ENCODE measurements at regions not wholly inside any gene's neighbourhood (a gene's known extent, or its start where the extent isn't known, plus 50 kb on each side); places are given as distances from the start of the nearest gene placed in this dataset.

DNA sequence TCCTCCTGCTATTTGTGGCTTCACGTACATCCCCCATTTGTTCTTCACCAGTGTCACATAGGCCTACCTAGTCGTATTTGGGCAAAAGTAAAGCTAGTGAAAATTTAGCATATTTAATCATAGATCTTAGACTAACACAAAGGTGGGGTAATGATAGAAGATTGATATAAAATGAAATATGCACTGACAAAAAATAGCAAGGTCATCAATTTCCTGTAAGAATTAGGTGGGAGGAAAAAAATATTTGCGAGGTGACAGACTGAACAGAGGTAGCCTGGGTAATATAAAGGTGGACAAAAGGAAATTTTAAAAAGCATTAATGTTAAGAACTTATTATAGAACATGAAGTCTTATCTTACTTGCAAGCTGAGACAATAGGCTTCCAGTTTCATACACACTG, 239.9 kb downstream of the PCDH10 start:
- Histone ChIP-seq H3K27me3 (no peaks in the 10 kb centered on the region), H3K27ac (no peak overlapping the region), H3K4me3 (no peak overlapping the region), H3K9me3 (no peaks in the 10 kb centered on the region), H3K36me3 (no peaks in the 10 kb centered on the region), H3K4me1 (no peaks in the 10 kb centered on the region)
- 80 to 90% (median 83%) methylated on average over 3 of the region's 3 CpGs for WGBS, 4 donors
- ATAC-seq (no peak), DNase-seq (no peak)
- intact Hi-C loops (cut with DNase I) = no loop called here
- TF ChIP-seq, protein P1, sequence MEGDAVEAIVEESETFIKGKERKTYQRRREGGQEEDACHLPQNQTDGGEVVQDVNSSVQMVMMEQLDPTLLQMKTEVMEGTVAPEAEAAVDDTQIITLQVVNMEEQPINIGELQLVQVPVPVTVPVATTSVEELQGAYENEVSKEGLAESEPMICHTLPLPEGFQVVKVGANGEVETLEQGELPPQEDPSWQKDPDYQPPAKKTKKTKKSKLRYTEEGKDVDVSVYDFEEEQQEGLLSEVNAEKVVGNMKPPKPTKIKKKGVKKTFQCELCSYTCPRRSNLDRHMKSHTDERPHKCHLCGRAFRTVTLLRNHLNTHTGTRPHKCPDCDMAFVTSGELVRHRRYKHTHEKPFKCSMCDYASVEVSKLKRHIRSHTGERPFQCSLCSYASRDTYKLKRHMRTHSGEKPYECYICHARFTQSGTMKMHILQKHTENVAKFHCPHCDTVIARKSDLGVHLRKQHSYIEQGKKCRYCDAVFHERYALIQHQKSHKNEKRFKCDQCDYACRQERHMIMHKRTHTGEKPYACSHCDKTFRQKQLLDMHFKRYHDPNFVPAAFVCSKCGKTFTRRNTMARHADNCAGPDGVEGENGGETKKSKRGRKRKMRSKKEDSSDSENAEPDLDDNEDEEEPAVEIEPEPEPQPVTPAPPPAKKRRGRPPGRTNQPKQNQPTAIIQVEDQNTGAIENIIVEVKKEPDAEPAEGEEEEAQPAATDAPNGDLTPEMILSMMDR (IDR thresholded peaks at IDR 0.05) = no peak
- TF ChIP-seq POLR2A (IDR thresholded peaks at IDR 0.05) = no peak

DNA sequence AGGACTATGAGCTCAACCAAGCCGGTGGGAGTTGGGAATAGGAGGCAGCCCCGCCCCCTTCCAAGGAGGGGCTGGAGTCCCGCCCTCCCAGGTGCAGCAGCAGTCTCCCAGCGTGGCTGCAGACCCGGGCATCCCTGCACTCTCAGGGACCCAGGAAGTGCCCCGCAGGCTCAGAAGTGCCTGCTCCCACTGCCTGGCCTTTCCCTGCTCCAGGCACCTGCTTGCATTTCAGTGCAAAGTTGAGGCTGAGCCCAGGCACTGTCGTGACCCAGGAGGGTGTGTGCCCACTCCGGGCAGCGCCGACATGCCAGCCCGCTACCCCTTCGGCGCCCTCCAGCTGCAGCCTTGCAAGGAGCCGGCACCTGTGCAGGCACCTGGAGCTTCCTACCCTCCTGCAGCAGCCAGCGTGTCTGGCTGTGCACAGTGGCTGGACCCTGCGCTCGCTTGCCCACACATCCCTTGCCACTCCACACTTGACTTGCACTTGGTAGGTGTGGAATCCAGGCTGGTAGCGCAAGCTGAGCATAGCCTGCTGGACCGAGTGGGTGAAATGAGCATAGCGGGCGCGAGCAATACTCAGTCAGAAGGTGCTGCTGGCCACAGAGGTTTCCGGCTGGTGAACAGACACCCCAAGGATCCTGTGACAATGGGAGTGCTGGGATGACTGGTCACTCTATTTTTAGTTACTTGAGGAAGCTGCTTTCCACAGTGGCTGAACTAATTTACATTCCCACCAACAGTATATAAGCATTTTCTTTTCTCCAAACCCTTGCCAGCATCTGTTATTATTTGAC, 236.3 kb downstream of the PCDH10 start:
- H3K4me1 ChIP-seq = no peaks in the 10 kb centered on the region
- H3K27ac ChIP-seq = no peak overlapping the region
- TF ChIP-seq, protein P1 (IDR thresholded peaks at IDR 0.05) = no peak
- TF ChIP-seq POLR2A (IDR thresholded peaks at IDR 0.05) = no peak
- no peak overlapping the region for H3K4me3 ChIP-seq
- intact Hi-C loops (cut with DNase I) = no loop called here
- H3K9me3 ChIP-seq = no peaks in the 10 kb centered on the region
- H3K36me3 ChIP-seq = no peaks in the 10 kb centered on the region
- WGBS, 4 donors = 88 to 93% (median 89%) methylated on average over 17 to 23 of the region's 23 CpGs
- peak in 1 of 5 donors; percentile 36 for DNase-seq
- ATAC-seq = peak in 2 of 4 donors; percentile 11 to 15
- no peaks in the 10 kb centered on the region for H3K27me3 ChIP-seq

DNA sequence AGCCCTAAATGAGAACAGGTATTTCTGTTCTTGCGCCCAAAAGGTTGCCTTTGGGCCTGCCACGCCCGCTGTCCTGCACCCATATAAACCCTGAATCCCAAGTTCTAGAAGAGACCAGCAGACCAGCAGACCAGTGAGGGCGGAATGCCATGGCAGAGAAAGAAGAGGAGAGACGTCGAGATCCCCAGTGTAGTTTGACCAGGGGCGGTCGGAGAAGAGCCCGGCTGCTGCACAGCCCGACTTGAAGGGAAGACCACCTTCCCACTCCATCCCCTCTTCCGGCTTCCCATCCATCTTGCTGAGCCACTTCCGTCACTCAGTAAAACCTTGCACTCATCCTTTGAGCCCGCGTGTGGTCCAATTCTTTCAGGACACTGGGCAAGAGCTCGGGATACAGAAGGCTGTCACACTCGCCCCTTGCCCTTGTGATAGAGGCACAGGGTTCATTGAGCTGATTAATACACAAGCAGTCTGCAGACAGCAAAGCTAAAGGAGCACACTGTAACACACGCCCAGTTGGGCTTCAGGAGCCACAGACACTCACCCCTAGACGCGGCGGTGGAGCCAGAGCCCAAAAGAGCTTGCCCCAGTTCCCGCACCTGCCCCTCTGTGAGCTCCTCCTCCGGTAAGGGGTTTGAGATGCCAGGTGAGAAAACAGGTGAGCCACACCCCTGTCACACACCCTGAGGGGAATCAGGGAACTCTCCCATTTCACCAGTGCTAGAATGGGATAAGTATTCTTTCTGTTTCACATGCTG, 230.8 kb downstream of the PCDH10 start:
- no peak overlapping the region for H3K4me3 ChIP-seq
- TF ChIP-seq, protein P1 (IDR thresholded peaks at IDR 0.05) = no peak
- no peak for TF ChIP-seq POLR2A (IDR thresholded peaks at IDR 0.05)
- intact Hi-C loops (cut with DNase I) = no loop called here
- H3K4me1 ChIP-seq = no peaks in the 10 kb centered on the region
- ATAC-seq (no peak), DNase-seq (peak in 1 of 5 donors; percentile 46)
- no peaks in the 10 kb centered on the region for H3K36me3 ChIP-seq
- H3K9me3 ChIP-seq = no peaks in the 10 kb centered on the region
- H3K27me3 ChIP-seq = no peaks in the 10 kb centered on the region
- WGBS, 4 donors = 86 to 91% (median 89%) methylated on average over 21 to 22 of the region's 22 CpGs
- H3K27ac ChIP-seq = no peak overlapping the region

DNA sequence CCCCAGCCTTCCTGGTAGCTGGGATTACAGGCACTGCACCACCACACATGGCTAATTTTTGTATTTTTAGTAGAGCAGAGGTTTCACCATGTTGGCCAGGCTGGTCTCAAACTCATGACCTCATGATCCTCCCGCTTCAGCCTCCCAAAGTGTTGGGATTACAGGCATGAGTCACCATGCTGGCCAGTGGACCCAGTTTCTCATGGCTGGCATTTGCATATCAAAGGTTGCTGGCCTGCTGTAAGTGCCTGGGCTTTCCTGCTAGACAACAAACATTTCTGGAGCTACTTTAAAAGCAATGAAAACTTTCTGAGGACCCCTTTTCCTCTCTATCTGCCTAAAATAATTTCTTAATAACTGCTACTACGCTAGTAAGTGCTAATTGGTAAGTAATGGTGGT, 228.2 kb downstream of the PCDH10 start:
- no peaks in the 10 kb centered on the region for H3K27me3 ChIP-seq
- TF ChIP-seq POLR2A (IDR thresholded peaks at IDR 0.05) = no peak
- TF ChIP-seq, protein P1 (IDR thresholded peaks at IDR 0.05) = no peak
- no peaks in the 10 kb centered on the region for H3K9me3 ChIP-seq
- no peaks in the 10 kb centered on the region for H3K4me1 ChIP-seq
- DNase-seq = no peak
- no peak overlapping the region for H3K4me3 ChIP-seq
- 70 to 85% (median 78%) methylated on average over 2 of the region's 2 CpGs for WGBS, 4 donors
- H3K36me3 ChIP-seq = no peaks in the 10 kb centered on the region
- no peak overlapping the region for H3K27ac ChIP-seq
- intact Hi-C loops (cut with DNase I) = no loop called here
- no peak for ATAC-seq
